ENCODE measurements at regions not wholly inside any gene's neighbourhood (a gene's known extent, or its start where the extent isn't known, plus 50 kb on each side); places are given as distances from the start of the nearest gene placed in this dataset.
A peak's percentile ranks its signal among the peaks of the same experiment; 100 is the strongest.

GRCh38 chr9:88759364-88759763, 224.4 kb downstream of the NXNL2 start:
- DNase-seq (ENCODE audit: low read depth) = no peak
- TF ChIP-seq CTCF (IDR thresholded peaks at IDR 0.05; ENCODE audit: control insufficient read depth, insufficient read depth, low read depth, low read length, missing control alignments) = no peak
- no peak overlapping the region for H3K4me3 ChIP-seq (ENCODE audit: control insufficient read depth, low read depth, low read length)

GRCh38 chr9:88766778-88767503, 224.3 kb upstream of the S1PR3 start:
- no peak overlapping the region for H3K4me3 ChIP-seq (ENCODE audit: control insufficient read depth, low read depth, low read length)
- TF ChIP-seq CTCF (IDR thresholded peaks at IDR 0.05; ENCODE audit: control insufficient read depth, insufficient read depth, low read depth, low read length, missing control alignments) = no peak
- no peak for DNase-seq (ENCODE audit: low read depth)

- DNase-seq (ENCODE audit: low read depth) = no peak
- no peak overlapping the region for H3K4me3 ChIP-seq (ENCODE audit: control insufficient read depth, low read depth, low read length)
- TF ChIP-seq CTCF (IDR thresholded peaks at IDR 0.05; ENCODE audit: control insufficient read depth, insufficient read depth, low read depth, low read length, missing control alignments) = no peak
Measured at GRCh38 chr9:88767504-88767790, 223.8 kb upstream of the S1PR3 start.

DNA sequence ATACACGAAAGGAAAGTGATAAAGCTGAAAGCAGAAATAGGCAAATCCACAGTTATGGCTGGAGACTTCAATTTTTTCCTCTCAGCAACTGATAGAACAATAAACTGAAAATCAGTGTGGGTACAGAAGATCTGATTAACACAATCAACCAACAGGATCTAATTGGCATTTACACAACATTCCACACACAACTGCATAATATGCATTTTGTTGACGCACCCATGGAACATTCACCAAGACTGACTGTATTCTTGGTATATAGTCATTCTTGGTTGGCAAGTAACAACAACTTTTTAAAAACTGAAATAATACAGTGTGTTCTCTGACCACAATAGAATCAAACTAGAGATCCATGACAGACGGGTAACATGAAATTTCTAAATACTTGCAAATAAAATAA, 218.7 kb upstream of the S1PR3 start:
- no peak for TF ChIP-seq CTCF (IDR thresholded peaks at IDR 0.05; ENCODE audit: control insufficient read depth, insufficient read depth, low read depth, low read length, missing control alignments)
- no peak overlapping the region for H3K4me3 ChIP-seq (ENCODE audit: control insufficient read depth, low read depth, low read length)
- DNase-seq (ENCODE audit: low read depth) = no peak

- DNase-seq (ENCODE audit: low read depth) = no peak
- no peak overlapping the region for H3K4me3 ChIP-seq (ENCODE audit: control insufficient read depth, low read depth, low read length)
- no peak for TF ChIP-seq CTCF (IDR thresholded peaks at IDR 0.05; ENCODE audit: control insufficient read depth, insufficient read depth, low read depth, low read length, missing control alignments)
Measured at GRCh38 chr9:88773126-88773525, 218.1 kb upstream of the S1PR3 start.

GRCh38 chr9:88773627-88774244, 217.5 kb upstream of the S1PR3 start:
- DNase-seq (ENCODE audit: low read depth) = no peak
- peak; percentile 24 for TF ChIP-seq CTCF (IDR thresholded peaks at IDR 0.05; ENCODE audit: control insufficient read depth, insufficient read depth, low read depth, low read length, missing control alignments)
- H3K4me3 ChIP-seq (ENCODE audit: control insufficient read depth, low read depth, low read length) = no peak overlapping the region

Measured in AG09309 (cell line).